ENCODE measurements at regions not wholly inside any gene's neighbourhood (a gene's known extent, or its start where the extent isn't known, plus 50 kb on each side); places are given as distances from the start of the nearest gene placed in this dataset.

DNA sequence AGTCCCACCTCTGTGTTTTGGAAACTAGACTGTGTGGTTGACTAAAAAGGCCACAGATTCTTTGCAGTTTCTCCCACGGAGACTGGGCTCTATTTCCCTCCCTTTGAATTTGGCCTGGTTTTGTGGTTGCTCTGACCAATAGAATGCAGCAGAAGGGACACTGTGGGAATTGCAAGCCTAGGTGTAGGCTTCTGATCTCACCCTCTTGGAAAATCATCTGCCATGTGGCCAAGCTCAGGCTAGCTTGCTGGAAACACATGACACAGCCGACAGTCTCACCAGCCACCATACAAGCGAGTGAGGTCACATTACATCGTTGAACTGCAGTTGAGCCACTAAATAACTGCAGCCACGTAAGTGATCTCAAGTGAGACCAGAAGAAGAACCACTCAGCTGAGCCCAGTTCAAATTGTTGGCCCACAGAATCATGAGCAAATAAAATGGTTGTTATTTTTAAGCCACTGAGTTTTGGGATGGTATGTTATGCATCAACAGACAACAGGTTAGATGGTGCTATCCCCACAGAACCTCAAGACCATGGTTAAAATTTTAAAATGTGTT, 319.1 kb upstream of the MEX3C start:
- TF ChIP-seq EZH2 (optimal IDR thresholded peaks at IDR 0.05; ENCODE audit: low read depth, low read length) (no peak), EZH2phosphoT487 (IDR thresholded peaks at IDR 0.05; ENCODE audit: low read length) (no peak)
- TF ChIP-seq, protein P1, sequence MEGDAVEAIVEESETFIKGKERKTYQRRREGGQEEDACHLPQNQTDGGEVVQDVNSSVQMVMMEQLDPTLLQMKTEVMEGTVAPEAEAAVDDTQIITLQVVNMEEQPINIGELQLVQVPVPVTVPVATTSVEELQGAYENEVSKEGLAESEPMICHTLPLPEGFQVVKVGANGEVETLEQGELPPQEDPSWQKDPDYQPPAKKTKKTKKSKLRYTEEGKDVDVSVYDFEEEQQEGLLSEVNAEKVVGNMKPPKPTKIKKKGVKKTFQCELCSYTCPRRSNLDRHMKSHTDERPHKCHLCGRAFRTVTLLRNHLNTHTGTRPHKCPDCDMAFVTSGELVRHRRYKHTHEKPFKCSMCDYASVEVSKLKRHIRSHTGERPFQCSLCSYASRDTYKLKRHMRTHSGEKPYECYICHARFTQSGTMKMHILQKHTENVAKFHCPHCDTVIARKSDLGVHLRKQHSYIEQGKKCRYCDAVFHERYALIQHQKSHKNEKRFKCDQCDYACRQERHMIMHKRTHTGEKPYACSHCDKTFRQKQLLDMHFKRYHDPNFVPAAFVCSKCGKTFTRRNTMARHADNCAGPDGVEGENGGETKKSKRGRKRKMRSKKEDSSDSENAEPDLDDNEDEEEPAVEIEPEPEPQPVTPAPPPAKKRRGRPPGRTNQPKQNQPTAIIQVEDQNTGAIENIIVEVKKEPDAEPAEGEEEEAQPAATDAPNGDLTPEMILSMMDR (IDR thresholded peaks at IDR 0.05; ENCODE audit: low read length), result no peak
- H4K20me1 ChIP-seq (ENCODE audit: insufficient read depth, low read length), result no peaks in the 10 kb centered on the region
- no peaks in the 10 kb centered on the region for H3K36me3 ChIP-seq (replicated peaks; ENCODE audit: insufficient read depth, low read length)
- no peaks in the 10 kb centered on the region for H3K27me3 ChIP-seq (replicated peaks; ENCODE audit: insufficient read depth, low read length)
- H3K27ac ChIP-seq (ENCODE audit: low read length), result no peak overlapping the region
- H3K4me3 ChIP-seq (ENCODE audit: low read length), result no peak overlapping the region
- H3K9me3 ChIP-seq (replicated peaks; ENCODE audit: insufficient read depth, low read length), result no peaks in the 10 kb centered on the region
- no peaks in the 10 kb centered on the region for H3K79me2 ChIP-seq (ENCODE audit: low read length)
- peak; percentile 47 for DNase-seq
- H3K9me2 ChIP-seq (replicated peaks; ENCODE audit: insufficient read depth, low read length), result no peaks in the 10 kb centered on the region
- 0 out of 2 replicates have a peak, but pooled peaks cover 8% of the 10 kb centered on the region for H3F3A ChIP-seq (ENCODE audit: insufficient read depth, low read length)
- no peak overlapping the region for H3K4me2 ChIP-seq (ENCODE audit: low read depth, low read length)
- peaks cover 34% of the 10 kb centered on the region for H3K4me1 ChIP-seq (ENCODE audit: low read length)
- no peak overlapping the region for H2AFZ ChIP-seq (ENCODE audit: low read length)
- H3K9ac ChIP-seq (ENCODE audit: low read length), result no peak overlapping the region

- H3K4me1 ChIP-seq (ENCODE audit: low read length), result peaks cover 9% of the 10 kb centered on the region
- no peak overlapping the region for H3K4me2 ChIP-seq (ENCODE audit: low read depth, low read length)
- no peaks in the 10 kb centered on the region for H3K9me2 ChIP-seq (replicated peaks; ENCODE audit: insufficient read depth, low read length)
- no peak for DNase-seq
- H3K79me2 ChIP-seq (ENCODE audit: low read length), result no peaks in the 10 kb centered on the region
- TF ChIP-seq, protein P1 (IDR thresholded peaks at IDR 0.05; ENCODE audit: low read length), result no peak
- TF ChIP-seq EZH2phosphoT487 (IDR thresholded peaks at IDR 0.05; ENCODE audit: low read length) (no peak), EZH2 (optimal IDR thresholded peaks at IDR 0.05; ENCODE audit: low read depth, low read length) (no peak)
- no peaks in the 10 kb centered on the region for H3K27me3 ChIP-seq (replicated peaks; ENCODE audit: insufficient read depth, low read length)
- no peaks in the 10 kb centered on the region for H4K20me1 ChIP-seq (ENCODE audit: insufficient read depth, low read length)
- no peak overlapping the region for H3K9ac ChIP-seq (ENCODE audit: low read length)
- no peak overlapping the region for H2AFZ ChIP-seq (ENCODE audit: low read length)
- H3K36me3 ChIP-seq (replicated peaks; ENCODE audit: insufficient read depth, low read length), result no peaks in the 10 kb centered on the region
- H3K4me3 ChIP-seq (ENCODE audit: low read length), result no peak overlapping the region
- 0 out of 2 replicates have a peak, but pooled peaks cover 3% of the 10 kb centered on the region for H3F3A ChIP-seq (ENCODE audit: insufficient read depth, low read length)
- no peaks in the 10 kb centered on the region for H3K9me3 ChIP-seq (replicated peaks; ENCODE audit: insufficient read depth, low read length)
- no peak overlapping the region for H3K27ac ChIP-seq (ENCODE audit: low read length)
Observed at GRCh38 chr18:51519571-51519970, 322.1 kb upstream of the MEX3C start.

DNA sequence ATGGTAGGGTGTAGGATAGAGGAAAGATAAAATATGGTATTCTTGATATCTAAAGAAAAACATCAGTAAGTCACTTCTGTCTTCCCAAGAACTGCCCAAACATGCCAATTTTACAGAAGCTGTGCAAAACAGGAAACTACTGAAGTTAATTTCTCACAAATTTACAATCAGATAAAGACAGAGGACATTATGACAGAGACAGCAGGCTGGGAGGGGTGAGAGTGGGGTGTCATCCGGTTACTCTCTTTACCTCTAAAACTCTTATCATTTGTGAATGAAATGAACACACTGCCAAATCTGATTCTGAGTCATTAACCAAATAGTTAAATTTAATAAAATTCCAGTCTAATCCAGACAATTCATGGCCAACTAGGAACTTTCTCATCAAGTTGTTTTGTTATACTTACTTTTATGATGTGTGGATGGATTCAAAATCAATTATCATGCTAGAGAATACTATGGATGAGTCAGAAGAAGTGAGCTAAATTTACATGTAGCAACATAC, 323.2 kb upstream of the MEX3C start:
- DNase-seq, result no peak
- Histone ChIP-seq H3K79me2 (ENCODE audit: low read length) (no peaks in the 10 kb centered on the region), H3K9me3 (replicated peaks; ENCODE audit: insufficient read depth, low read length) (no peaks in the 10 kb centered on the region), H2AFZ (ENCODE audit: low read length) (no peak overlapping the region), H3F3A (ENCODE audit: insufficient read depth, low read length) (0 out of 2 replicates have a peak, but pooled peaks cover 3% of the 10 kb centered on the region), H3K27ac (ENCODE audit: low read length) (no peak overlapping the region), H3K4me3 (ENCODE audit: low read length) (no peak overlapping the region), H4K20me1 (ENCODE audit: insufficient read depth, low read length) (no peaks in the 10 kb centered on the region), H3K4me2 (ENCODE audit: low read depth, low read length) (no peak overlapping the region), H3K9me2 (replicated peaks; ENCODE audit: insufficient read depth, low read length) (no peaks in the 10 kb centered on the region), H3K9ac (ENCODE audit: low read length) (no peak overlapping the region), H3K27me3 (replicated peaks; ENCODE audit: insufficient read depth, low read length) (no peaks in the 10 kb centered on the region), H3K36me3 (replicated peaks; ENCODE audit: insufficient read depth, low read length) (no peaks in the 10 kb centered on the region), H3K4me1 (ENCODE audit: low read length) (peaks cover 7% of the 10 kb centered on the region)
- TF ChIP-seq, protein P1 (IDR thresholded peaks at IDR 0.05; ENCODE audit: low read length), result no peak
- TF ChIP-seq EZH2 (optimal IDR thresholded peaks at IDR 0.05; ENCODE audit: low read depth, low read length), result no peak
- no peak for TF ChIP-seq EZH2phosphoT487 (IDR thresholded peaks at IDR 0.05; ENCODE audit: low read length)
